ENCODE measurements at regions not wholly inside any gene's neighbourhood (a gene's known extent, or its start where the extent isn't known, plus 50 kb on each side); places are given as distances from the start of the nearest gene placed in this dataset.
A peak's percentile ranks its signal among the peaks of the same experiment; 100 is the strongest.

DNA sequence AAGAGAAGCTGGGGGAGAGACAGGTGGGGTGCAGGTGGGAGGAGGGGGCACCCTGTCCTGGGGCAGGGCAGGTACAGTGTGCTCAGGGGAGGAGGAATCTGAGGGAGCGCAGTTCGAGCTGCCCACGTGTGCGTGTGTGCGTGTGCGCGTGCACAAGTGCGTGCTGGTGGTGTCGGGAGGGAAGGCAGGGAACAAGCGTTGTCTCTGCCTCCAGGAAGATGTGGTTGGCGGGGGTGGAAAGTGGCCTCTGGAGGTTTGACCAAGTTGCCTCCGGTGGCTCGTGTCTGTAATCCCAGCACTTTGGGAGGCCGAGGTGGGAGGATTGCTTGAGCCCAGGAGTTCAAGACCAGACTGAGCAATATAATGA is 49.9 kb upstream of the THY1 start:
- H3K27ac ChIP-seq (replicated peaks in 1 of 4): no peak overlapping the region
- H3K9me3 ChIP-seq: no peaks in the 10 kb centered on the region
- intact Hi-C loops (cut with DNase I): loop anchor here (5.0 kb wide), 2 partner anchors 56 to 116 kb away; no protein-coding TSS in a partner anchor
- H3K36me3 ChIP-seq: no peaks in the 10 kb centered on the region
- DNase-seq (ENCODE audit: extremely low spot score): peak; percentile 66
- no peak for TF ChIP-seq POLR2AphosphoS5 (IDR thresholded peaks at IDR 0.05)
- no peak for TF ChIP-seq EP300 (IDR thresholded peaks at IDR 0.05)
- no peak for TF ChIP-seq POLR2A (IDR thresholded peaks at IDR 0.05; ENCODE audit: low read depth)
- TF ChIP-seq, protein P1, sequence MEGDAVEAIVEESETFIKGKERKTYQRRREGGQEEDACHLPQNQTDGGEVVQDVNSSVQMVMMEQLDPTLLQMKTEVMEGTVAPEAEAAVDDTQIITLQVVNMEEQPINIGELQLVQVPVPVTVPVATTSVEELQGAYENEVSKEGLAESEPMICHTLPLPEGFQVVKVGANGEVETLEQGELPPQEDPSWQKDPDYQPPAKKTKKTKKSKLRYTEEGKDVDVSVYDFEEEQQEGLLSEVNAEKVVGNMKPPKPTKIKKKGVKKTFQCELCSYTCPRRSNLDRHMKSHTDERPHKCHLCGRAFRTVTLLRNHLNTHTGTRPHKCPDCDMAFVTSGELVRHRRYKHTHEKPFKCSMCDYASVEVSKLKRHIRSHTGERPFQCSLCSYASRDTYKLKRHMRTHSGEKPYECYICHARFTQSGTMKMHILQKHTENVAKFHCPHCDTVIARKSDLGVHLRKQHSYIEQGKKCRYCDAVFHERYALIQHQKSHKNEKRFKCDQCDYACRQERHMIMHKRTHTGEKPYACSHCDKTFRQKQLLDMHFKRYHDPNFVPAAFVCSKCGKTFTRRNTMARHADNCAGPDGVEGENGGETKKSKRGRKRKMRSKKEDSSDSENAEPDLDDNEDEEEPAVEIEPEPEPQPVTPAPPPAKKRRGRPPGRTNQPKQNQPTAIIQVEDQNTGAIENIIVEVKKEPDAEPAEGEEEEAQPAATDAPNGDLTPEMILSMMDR (IDR thresholded peaks at IDR 0.05): no peak
- 88% methylated on average over 14 of the region's 14 CpGs for WGBS
- H3K4me1 ChIP-seq: peaks cover 0 to 32% (median 23%) of the 10 kb centered on the region in 4 donors
- H3K4me3 ChIP-seq: no peak overlapping the region
- no peaks in the 10 kb centered on the region for H3K27me3 ChIP-seq
